GM18507 (cell line): ENCODE measurements at regions not wholly inside any gene's neighbourhood (a gene's known extent, or its start where the extent isn't known, plus 50 kb on each side); places are given as distances from the start of the nearest gene placed in this dataset.
"Not testable (repeated sequence)": the region's sequence is repeated elsewhere in the genome, so short reads cannot be mapped to it uniquely, and the experiment has no call there.

Experiments
- DNase-seq: peaks from one replicate; pipeline ENCODE4 v3.0.0; 2011; ENCODE audit warnings: low read depth; ENCODE audit not compliant: insufficient read length; ENCODE audit errors: extremely low spot score
- FAIRE-seq: peaks from 2 replicates; lab custom pipeline; 2011; peaks lifted over from hg19 to GRCh38; lab: Jason Lieb, UNC

DNA sequence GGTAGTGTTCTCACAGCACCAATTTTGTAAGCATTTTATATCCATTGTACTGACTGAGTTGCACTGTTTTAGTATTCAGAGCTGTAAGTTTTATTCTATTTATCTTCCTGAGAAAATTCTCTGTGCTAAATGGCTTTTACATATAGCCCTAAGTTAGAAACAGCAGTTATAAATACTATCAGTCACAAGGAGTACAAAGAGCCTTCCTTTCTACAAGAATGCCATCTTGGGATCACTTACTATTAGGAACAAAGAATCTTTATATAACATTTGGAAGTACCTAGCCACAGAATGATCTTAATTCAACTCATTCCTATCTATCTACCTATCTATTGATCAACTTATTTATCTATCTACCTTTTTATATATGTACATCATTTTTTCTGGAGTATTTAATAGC, 423.9 kb upstream of the RGS18 start:
- no peak for FAIRE-seq

DNA sequence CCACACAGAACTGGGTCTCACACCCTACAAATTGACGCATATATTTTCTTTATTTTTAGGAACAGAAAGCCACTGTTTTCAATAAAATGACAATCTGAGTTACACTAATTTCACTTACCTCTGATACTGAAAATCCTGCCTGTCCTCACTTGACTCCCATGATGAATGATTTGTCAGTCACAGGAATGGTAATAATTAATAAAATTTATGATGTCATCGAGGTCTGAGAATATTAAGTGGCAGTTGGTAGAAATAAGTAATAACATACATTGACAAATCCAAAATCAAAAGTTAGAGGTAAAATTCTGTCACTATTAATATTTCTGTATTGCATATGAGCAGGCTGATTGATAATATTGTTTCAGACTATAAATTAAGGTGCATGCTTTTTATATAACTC, 418.7 kb upstream of the RGS18 start:
- FAIRE-seq (no peak), DNase-seq (no peak)

More for the DNA sequence above, 423.9 kb upstream of the RGS18 start:
- no peak for DNase-seq

GRCh38 chr1:191752342-191752741, 405.9 kb upstream of the RGS18 start:
- FAIRE-seq (no peak), DNase-seq (no peak)

DNA sequence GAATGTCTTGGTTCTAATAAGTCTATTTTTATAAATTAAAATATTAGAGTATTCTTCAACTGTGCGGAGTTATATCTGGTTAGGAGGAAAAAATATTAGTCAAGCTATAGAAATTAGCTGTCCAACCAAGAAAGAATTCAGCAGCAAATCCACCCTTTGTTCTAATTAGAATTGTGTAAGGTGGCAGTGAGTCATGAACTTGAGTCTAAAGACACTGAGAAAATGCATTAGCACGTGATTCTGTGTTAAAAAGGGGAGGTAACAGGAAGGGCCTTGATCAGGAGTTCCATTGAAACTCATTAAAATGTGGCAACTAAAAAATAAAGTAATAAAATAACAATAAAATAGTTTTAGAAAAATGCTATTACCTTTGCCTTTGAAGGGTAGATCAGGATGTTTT, 398.2 kb upstream of the RGS18 start:
- FAIRE-seq (no peak), DNase-seq (no peak)

DNA sequence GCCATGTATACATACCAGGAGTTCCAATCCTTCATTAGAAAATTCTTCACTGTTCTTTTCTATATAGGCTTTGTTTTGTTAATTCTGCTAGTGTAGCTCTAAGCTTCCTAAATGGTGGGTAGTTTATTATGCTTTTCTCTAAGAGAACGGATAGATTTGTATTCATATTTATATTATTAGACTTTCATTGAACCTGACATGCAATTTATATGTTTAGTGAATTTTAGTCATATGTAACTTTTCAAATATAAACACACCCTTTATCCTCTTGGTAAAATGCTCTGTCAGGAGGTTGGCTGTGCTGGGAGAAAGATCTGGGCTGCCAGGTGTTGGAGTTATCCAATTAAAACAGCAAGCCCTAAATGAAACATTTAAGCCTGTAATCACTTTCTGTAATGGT, 369.7 kb upstream of the RGS18 start:
- FAIRE-seq = no peak

DNA sequence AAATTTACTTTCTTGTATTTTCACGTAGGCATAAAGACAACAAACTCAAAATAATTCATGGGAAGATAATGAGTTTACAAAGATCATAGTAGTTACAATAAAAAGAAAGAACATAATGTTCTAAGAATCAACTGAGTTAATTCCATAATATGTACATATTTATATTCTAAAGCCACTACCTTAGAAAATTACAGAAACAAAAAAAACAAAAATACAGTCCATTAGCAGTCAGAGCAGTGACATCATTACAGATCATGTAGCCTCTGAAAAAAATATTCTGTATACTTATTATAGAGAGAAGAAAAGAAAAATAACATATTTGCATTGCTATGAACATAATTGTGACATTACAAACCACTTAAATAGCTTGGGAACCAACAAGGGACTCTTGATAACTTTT, 360.1 kb upstream of the RGS18 start:
- no peak for DNase-seq
- no peak for FAIRE-seq

More for the DNA sequence above, 369.7 kb upstream of the RGS18 start:
- DNase-seq = no peak

GRCh38 chr1:191804311-191804710, 354.0 kb upstream of the RGS18 start:
- DNase-seq = no peak
- no peak for FAIRE-seq

GRCh38 chr1:191813593-191813992, 344.7 kb upstream of the RGS18 start:
- FAIRE-seq, DNase-seq: not testable (repeated sequence)

DNA sequence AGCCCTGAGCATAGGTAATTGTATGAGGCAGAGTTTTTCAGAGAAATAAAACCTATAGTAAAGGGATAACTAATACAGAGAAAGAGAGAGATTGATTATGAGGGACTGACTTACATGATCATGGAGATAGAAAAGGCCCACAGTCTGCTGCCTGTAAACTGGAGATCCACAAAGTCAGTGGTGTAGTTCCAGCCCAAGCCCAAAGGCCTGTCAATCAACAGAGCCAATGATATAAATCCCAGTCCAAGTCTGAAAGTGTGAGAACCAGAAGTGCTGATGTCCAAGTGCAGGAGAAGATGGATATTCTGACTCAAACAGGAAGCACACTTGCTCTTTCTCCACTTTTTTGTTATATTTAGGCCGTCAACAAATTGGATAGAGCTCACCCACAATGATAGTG, 340.1 kb upstream of the RGS18 start:
- no peak for FAIRE-seq

GRCh38 chr1:191831572-191831971, 326.7 kb upstream of the RGS18 start:
- no peak for FAIRE-seq
- no peak for DNase-seq

More for the DNA sequence above, 340.1 kb upstream of the RGS18 start:
- DNase-seq = no peak

DNA sequence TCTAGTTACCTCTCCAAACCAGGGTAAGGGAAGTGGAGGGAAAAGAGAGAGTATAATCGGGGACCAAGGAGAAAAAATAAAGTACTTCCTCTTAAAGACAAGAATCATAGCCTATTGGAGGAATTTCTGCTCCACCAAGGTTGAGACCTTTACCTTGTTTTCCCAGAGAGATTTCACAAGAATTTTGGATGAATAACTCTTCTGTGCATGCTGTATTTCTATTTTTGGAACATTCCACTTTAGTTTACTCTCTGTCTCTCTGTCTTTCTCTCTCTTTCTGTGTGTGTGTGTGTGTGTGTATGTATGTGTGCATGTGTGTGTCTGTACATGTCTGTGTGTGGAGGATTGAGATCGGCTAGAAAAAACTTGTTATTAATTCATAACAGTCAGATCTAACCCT, 318.4 kb upstream of the RGS18 start:
- DNase-seq = no peak

DNA sequence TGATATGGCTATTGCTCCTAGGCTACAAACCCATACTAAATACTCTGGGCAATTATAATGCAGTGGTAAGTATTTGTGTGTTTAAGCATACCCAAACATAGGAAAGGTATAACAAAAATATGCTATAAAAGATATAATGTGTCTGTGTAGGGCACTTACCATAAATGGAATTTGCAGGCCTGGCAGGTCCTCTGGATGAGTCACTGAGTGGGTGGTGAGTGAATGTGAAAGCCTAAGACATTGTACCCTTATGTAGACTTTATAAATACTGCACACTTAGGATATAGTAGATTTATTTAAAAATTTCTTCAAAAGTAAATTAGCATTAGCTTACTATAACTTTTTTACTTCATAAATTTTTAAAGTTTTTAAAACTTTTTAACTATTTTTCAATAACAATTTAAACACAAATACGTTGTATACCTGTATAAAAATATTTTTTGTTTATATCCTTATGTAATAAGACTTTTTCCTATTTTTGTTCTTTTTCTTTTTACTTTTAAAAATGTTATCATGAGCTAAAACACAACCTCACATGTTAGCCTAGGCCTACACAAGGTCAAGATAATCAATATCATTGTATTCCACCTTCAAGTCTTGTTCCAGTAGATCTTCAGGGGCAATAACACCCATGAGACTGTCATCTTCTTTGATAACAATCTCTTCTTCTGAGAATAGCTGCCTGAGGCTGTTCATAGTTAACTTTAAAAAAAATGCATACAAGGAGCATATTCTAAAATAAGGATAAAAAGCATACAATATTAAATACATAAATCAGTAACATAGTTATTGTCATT, 306.3 kb upstream of the RGS18 start:
- DNase-seq = no peak
- FAIRE-seq = no peak

More for the DNA sequence above, 318.4 kb upstream of the RGS18 start:
- no peak for FAIRE-seq

- no peak for FAIRE-seq
Measured at GRCh38 chr1:191852907-191853306, 305.4 kb upstream of the RGS18 start.

GRCh38 chr1:191857600-191857999, 300.7 kb upstream of the RGS18 start:
- no peak for FAIRE-seq
- DNase-seq = no peak

More at GRCh38 chr1:191852907-191853306, 305.4 kb upstream of the RGS18 start:
- no peak for DNase-seq

DNA sequence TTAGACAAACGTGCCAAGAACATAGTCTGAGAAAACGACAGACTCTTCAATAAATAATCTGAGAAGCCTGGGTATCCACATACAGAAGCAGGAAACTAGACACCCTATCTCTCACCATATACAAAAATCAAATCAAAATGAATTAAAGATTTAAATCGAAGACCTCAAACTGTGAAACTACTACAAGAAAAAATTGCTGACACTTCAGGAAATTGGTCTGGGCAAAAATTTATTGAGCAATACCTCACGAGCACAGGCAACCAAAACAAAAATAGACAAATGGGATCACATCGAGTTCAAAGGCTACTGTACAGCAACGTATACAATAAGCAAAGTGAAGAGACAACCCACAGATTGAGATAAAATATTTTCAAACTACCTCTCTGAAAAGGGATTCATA, 292.8 kb upstream of the RGS18 start:
- DNase-seq = no peak
- FAIRE-seq = no peak

DNA sequence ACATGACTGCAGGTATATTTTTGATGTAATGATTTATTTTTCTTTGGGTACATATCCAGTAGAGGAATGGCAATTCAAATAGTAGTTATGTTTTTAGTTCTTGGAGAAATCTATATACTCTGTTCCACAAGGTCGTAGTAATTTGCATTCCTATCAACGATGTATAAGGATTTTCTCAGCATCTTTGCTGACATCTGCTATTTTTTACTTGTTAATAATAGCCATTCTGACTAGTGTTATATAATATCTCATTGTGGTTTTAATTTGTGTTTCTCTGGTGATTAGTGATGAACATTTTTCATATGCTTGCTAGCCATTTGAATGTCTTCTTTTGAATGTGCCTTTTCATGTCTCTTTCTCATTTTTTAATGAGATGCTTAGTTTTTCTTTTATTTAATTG, 292.1 kb upstream of the RGS18 start:
- FAIRE-seq (no peak), DNase-seq (no peak)

DNA sequence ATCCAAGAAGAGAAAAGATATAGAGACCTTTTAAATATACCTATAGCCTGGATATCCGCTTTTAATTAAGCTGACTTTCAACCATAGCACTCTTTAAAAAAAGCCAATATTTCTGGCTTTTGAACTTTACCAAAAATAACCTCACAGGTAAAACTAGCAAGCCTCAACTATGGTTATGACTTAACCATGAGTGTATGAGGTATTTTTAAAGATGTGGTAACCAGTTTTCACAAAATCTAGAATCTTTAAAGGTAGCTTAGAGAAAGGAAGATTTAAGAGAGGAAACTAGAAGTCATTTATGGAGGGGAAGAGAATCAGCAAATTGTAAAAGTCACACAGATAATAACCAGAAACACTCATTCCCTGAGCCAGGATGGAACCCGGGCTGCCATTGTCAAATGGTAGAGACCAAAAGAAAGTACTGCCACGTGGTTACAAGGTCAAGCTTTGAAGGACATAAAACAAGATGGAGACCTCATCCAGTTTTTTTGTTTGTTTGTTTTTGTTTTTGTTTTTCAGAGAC, 288.4 kb upstream of the RGS18 start:
- peak; percentile 15 for FAIRE-seq

GRCh38 chr1:191870490-191870889, 287.8 kb upstream of the RGS18 start:
- no peak for FAIRE-seq
- DNase-seq = no peak

More for the DNA sequence above, 288.4 kb upstream of the RGS18 start:
- no peak for DNase-seq

DNA sequence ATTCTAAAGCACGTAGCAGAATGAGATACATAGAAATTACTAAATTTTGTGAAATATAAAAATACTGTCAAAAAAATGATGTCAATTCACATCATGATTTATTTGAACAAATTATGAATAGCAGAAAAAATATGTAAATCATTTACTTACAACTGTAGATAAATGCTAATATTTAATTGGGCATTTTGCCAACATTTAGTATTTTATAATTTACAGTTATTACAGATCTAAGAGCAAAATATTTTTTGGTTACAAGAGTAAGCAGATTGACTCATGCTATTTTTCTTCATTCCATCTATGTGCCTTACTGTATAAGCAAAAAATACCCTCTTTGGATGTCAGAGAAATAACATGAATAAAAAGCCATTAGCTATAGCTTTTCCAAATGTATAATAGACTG, 282.3 kb upstream of the RGS18 start:
- no peak for FAIRE-seq
- no peak for DNase-seq

DNA sequence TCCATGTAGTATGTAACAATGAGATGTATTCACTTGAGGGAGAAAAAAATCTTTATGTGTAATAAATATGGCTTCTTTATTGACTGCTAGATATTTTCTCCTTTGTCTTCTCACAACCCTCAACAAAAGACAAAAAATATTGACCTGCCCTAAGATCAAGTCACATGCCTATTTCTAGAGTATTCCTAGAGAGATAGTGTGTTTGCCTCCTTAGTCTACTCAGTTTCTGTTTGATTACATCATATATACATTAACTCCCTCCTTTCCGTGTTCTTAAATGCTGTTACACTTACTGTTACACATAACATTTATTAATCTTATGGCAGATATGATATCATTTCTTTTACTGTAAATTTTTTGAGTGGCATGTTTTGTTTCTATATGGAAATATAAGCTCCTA, 281.6 kb upstream of the RGS18 start:
- DNase-seq (no peak), FAIRE-seq (no peak)

GRCh38 chr1:191882870-191883269, 275.4 kb upstream of the RGS18 start:
- DNase-seq (no peak), FAIRE-seq (no peak)
